GM12878 (cell line): ENCODE measurements at regions not wholly inside any gene's neighbourhood (a gene's known extent, or its start where the extent isn't known, plus 50 kb on each side); places are given as distances from the start of the nearest gene placed in this dataset.

Source experiments
- ATAC-seq: fragments of 200-7000 bp; cut with Tn5 transposase; 3 replicates; pipeline ENCODE4 v1.9.1; 2020; ENCODE audit warnings: mild to moderate bottlenecking, moderate library complexity
- BruUV-seq: library from RNA; stranded (reverse); fragments of 400-500 nt; replicated peaks from 2 replicates; lab custom pipeline; 2021; lab: Mats Ljungman, UMichigan
- CTCF ChIA-PET: fragments of 300-600 bp; sonication (Branson Sonifier 250); formaldehyde crosslinking; extraction: SDS; loops from one replicate; lab custom pipeline; 2021; ENCODE audit warnings: inconsistent platforms; lab: Yijun Ruan, JAX
- POLR2A ChIA-PET: fragments of 350-600 bp; formaldehyde crosslinking; extraction: SDS; loops from one replicate; lab custom pipeline; 2021; ENCODE audit warnings: inconsistent platforms; lab: Charles Lee
- RAD21 ChIA-PET: fragments of 300-600 bp; sonication (Branson Sonifier 250); formaldehyde crosslinking; loops from one replicate; lab custom pipeline; 2023; ENCODE audit warnings: antibody characterized with exemption; ENCODE audit not compliant: unreplicated experiment; lab: Charles Lee
- SMC1A ChIA-PET: fragments of 300-600 bp; sonication (Branson Sonifier 250); formaldehyde crosslinking; loops from one replicate; lab custom pipeline; 2023; ENCODE audit not compliant: unreplicated experiment, uncharacterized antibody; lab: Charles Lee
- DNase-seq: peaks from one replicate; pipeline ENCODE4 v3.0.0-alpha.2; 2011; ENCODE audit warnings: low read depth, low spot score
- FAIRE-seq: peaks from 3 replicates; lab custom pipeline; 2011; peaks lifted over from hg19 to GRCh38; lab: Jason Lieb, UNC
- H2AFZ ChIP-seq: 2 replicates; pipeline ENCODE4 v1.6.0; 2011; ENCODE audit warnings: low read depth, low read length, control low read depth; ENCODE audit not compliant: control insufficient read depth
- H3K27ac ChIP-seq: 2 replicates; pipeline ENCODE4 v1.5.1; 2011; ENCODE audit warnings: control low read depth; ENCODE audit not compliant: control insufficient read depth, insufficient read depth
- H3K27me3 ChIP-seq, 2 experiments: replicated peaks in 1 of 2; 2 replicates each; pipeline versions ENCODE4 v1.6.0 to v1.6.1; 2011; ENCODE audit warnings: low read length in 1 of 2; ENCODE audit not compliant: control insufficient read depth in 2 of 2, insufficient read depth in 2 of 2
- H3K36me3 ChIP-seq, 2 experiments: 2 replicates each; pipeline ENCODE4 v1.5.1; 2011; ENCODE audit warnings: low read length in 1 of 2; ENCODE audit not compliant: control insufficient read depth in 2 of 2, insufficient read depth in 2 of 2
- H3K4me1 ChIP-seq: 2 replicates; pipeline ENCODE4 v1.6.1; 2011; ENCODE audit warnings: mild to moderate bottlenecking, low read length, moderate library complexity, mixed read lengths; ENCODE audit not compliant: control insufficient read depth, insufficient read depth
- H3K4me2 ChIP-seq: 2 replicates; pipeline ENCODE4 v1.6.0; 2011; ENCODE audit warnings: control low read depth; ENCODE audit not compliant: control insufficient read depth, insufficient read depth
- H3K4me3 ChIP-seq: fragments of 200-600 bp; sonication (generic); 2 replicates; pipeline ENCODE4 v1.5.1; 2016
- H3K79me2 ChIP-seq: 2 replicates; pipeline ENCODE4 v1.6.0; 2011; ENCODE audit warnings: low read length; ENCODE audit not compliant: control insufficient read depth, insufficient read depth
- H3K9ac ChIP-seq: 2 replicates; pipeline ENCODE4 v1.8.0; 2011; ENCODE audit warnings: low read length, control low read depth, mixed read lengths; ENCODE audit not compliant: control insufficient read depth, insufficient read depth
- H3K9me3 ChIP-seq: replicated peaks from 3 replicates; pipeline ENCODE4 v1.5.1; 2011; ENCODE audit warnings: mild to moderate bottlenecking, low read length; ENCODE audit not compliant: control insufficient read depth, insufficient read depth
- H4K20me1 ChIP-seq: 2 replicates; pipeline ENCODE4 v1.6.0; 2011; ENCODE audit not compliant: control insufficient read depth, insufficient read depth
- ASH2L ChIP-seq: fragments of 300-600, 200-600 bp; sonication (generic); IDR thresholded peaks from 2 replicates; pipeline ENCODE4 v1.6.1; 2017; ENCODE audit warnings: low read depth, mild to moderate bottlenecking, borderline replicate concordance
- FOXK2 ChIP-seq: fragments of 450-650 bp; IDR thresholded peaks from 2 replicates; pipeline ENCODE4 v1.6.1; 2017; ENCODE audit warnings: mild to moderate bottlenecking, moderate library complexity
- MYB ChIP-seq: fragments of 150-350 bp; IDR thresholded peaks from 2 replicates; pipeline ENCODE4 v1.6.1; 2014; ENCODE audit warnings: mild to moderate bottlenecking, low read depth, low read length, borderline replicate concordance
- PAX5 ChIP-seq: IDR thresholded peaks from 2 replicates; pipeline ENCODE4 v1.6.1; 2011; ENCODE audit warnings: low read depth, low read length, borderline replicate concordance
- RB1 ChIP-seq: fragments of 450-650 bp; formaldehyde crosslinking; IDR thresholded peaks from 2 replicates; pipeline ENCODE4 v1.6.1; 2017; ENCODE audit warnings: mild to moderate bottlenecking, borderline replicate concordance
- TAF1 ChIP-seq: IDR thresholded peaks from 2 replicates; pipeline ENCODE4 v1.6.1; 2011; ENCODE audit warnings: mild to moderate bottlenecking, low read depth, low read length, borderline replicate concordance
- TCF7 ChIP-seq: IDR thresholded peaks from 2 replicates; pipeline ENCODE4 v1.6.1; 2014; ENCODE audit warnings: antibody characterized with exemption, borderline replicate concordance
- ZNF217 ChIP-seq: fragments of 450-650 bp; IDR thresholded peaks from 2 replicates; pipeline ENCODE4 v1.6.1; 2017; ENCODE audit warnings: antibody characterized with exemption, mild to moderate bottlenecking
- WGBS: methylation state at CpG from one replicate; pipeline ENCODE4 v1.1.6; 2016; ENCODE audit warnings: low lambda C conversion rate; ENCODE audit not compliant: insufficient replicate concordance, insufficient coverage; ENCODE audit errors: missing lambda C conversion rate; 5-methylcytosine and 5-hydroxymethylcytosine counted together
- in situ Hi-C: fragments of 300-500 bp; cut with MboI; formaldehyde crosslinking; loops from 9 replicates; pipeline ENCODE4 v1.14.3; 2018; ENCODE audit warnings: mixed read lengths
- intact Hi-C: fragments of 100-400 bp; cut with micrococcal nuclease; formaldehyde crosslinking; loops from one replicate; pipeline ENCODE4 v1.14.2; 2022; ENCODE audit not compliant: unreplicated experiment
- TF ChIP-seq, protein P1 (sequence below): IDR thresholded peaks from 2 replicates; pipeline ENCODE4 v1.6.1; 2011; ENCODE audit warnings: borderline replicate concordance, low read depth, mild to moderate bottlenecking, moderate library complexity, low read length; ENCODE audit not compliant: insufficient read depth, poor library complexity, severe bottlenecking
- TF ChIP-seq, protein P2 (sequence below): fragments of 150-350 bp; IDR thresholded peaks from 2 replicates; pipeline ENCODE4 v1.6.1; 2016; ENCODE audit warnings: low read depth, low read length

- FAIRE-seq = no peak
- Histone ChIP-seq H3K9ac (no peak overlapping the region), H3K27ac (no peak overlapping the region), H3K9me3 (no peaks in the 10 kb centered on the region), H4K20me1 (no peaks in the 10 kb centered on the region), H2AFZ (no peak overlapping the region), H3K4me2 (no peak overlapping the region), H3K4me1 (no peaks in the 10 kb centered on the region), H3K4me3 (no peak overlapping the region), H3K36me3 (no peaks in the 10 kb centered on the region), H3K79me2 (no peaks in the 10 kb centered on the region), H3K27me3 (no peaks in the 10 kb centered on the region)
- ChIA-PET CTCF (no interaction called here), SMC1A (no interaction called here), RAD21 (no interaction called here), POLR2A (no interaction called here)
- no peak for DNase-seq
- TF ChIP-seq TAF1 = no peak
- no peak for TF ChIP-seq RB1
- no peak for TF ChIP-seq PAX5
- no peak for TF ChIP-seq ZNF217
- no peak for TF ChIP-seq FOXK2
- WGBS = 70% methylated on average over 2 of the region's 2 CpGs
- BruUV-seq = no TSS peak
- ATAC-seq = no peak
- in situ Hi-C loops (no loop called here), intact Hi-C loops (no loop called here)
Observed at GRCh38 chr21:16408280-16408679, 678.5 kb downstream of the USP25 start.

GRCh38 chr21:16409352-16409751, 679.6 kb downstream of the USP25 start:
- DNase-seq (no peak), ATAC-seq (no peak), FAIRE-seq (no peak)
- Histone ChIP-seq H3K27ac (no peak overlapping the region), H4K20me1 (no peaks in the 10 kb centered on the region), H2AFZ (no peak overlapping the region), H3K4me1 (no peaks in the 10 kb centered on the region), H3K79me2 (no peaks in the 10 kb centered on the region), H3K4me2 (no peak overlapping the region), H3K36me3 (no peaks in the 10 kb centered on the region), H3K9me3 (no peaks in the 10 kb centered on the region), H3K4me3 (no peak overlapping the region), H3K27me3 (no peaks in the 10 kb centered on the region), H3K9ac (no peak overlapping the region)
- no TSS peak for BruUV-seq
- ChIA-PET RAD21 (no interaction called here), CTCF (no interaction called here), POLR2A (no interaction called here), SMC1A (no interaction called here)
- intact Hi-C loops (no loop called here), in situ Hi-C loops (no loop called here)
- WGBS = 0% methylated on average over 2 of the region's 2 CpGs
- TF ChIP-seq MYB (no peak), TCF7 (no peak), ZNF217 (no peak), ASH2L (no peak)
- TF ChIP-seq, protein P1, sequence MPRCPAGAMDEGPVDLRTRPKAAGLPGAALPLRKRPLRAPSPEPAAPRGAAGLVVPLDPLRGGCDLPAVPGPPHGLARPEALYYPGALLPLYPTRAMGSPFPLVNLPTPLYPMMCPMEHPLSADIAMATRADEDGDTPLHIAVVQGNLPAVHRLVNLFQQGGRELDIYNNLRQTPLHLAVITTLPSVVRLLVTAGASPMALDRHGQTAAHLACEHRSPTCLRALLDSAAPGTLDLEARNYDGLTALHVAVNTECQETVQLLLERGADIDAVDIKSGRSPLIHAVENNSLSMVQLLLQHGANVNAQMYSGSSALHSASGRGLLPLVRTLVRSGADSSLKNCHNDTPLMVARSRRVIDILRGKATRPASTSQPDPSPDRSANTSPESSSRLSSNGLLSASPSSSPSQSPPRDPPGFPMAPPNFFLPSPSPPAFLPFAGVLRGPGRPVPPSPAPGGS = no peak
- TF ChIP-seq, protein P2, sequence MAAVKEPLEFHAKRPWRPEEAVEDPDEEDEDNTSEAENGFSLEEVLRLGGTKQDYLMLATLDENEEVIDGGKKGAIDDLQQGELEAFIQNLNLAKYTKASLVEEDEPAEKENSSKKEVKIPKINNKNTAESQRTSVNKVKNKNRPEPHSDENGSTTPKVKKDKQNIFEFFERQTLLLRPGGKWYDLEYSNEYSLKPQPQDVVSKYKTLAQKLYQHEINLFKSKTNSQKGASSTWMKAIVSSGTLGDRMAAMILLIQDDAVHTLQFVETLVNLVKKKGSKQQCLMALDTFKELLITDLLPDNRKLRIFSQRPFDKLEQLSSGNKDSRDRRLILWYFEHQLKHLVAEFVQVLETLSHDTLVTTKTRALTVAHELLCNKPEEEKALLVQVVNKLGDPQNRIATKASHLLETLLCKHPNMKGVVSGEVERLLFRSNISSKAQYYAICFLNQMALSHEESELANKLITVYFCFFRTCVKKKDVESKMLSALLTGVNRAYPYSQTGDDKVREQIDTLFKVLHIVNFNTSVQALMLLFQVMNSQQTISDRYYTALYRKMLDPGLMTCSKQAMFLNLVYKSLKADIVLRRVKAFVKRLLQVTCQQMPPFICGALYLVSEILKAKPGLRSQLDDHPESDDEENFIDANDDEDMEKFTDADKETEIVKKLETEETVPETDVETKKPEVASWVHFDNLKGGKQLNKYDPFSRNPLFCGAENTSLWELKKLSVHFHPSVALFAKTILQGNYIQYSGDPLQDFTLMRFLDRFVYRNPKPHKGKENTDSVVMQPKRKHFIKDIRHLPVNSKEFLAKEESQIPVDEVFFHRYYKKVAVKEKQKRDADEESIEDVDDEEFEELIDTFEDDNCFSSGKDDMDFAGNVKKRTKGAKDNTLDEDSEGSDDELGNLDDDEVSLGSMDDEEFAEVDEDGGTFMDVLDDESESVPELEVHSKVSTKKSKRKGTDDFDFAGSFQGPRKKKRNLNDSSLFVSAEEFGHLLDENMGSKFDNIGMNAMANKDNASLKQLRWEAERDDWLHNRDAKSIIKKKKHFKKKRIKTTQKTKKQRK = no peak
